Hepatocyte (in vitro differentiated cells): ENCODE measurements at regions not wholly inside any gene's neighbourhood (a gene's known extent, or its start where the extent isn't known, plus 50 kb on each side); places are given as distances from the start of the nearest gene placed in this dataset.

Experiments used
- DNase-seq: peaks from one replicate; pipeline ENCODE4 v3.0.0-alpha.2; 2016; ENCODE audit warnings: low spot score
- H2AFZ ChIP-seq: fragments of 200-600 bp; sonication (generic); 2 replicates; pipeline ENCODE4 v1.6.0; 2016; ENCODE audit warnings: antibody characterized with exemption, mild to moderate bottlenecking
- H3K27ac ChIP-seq: fragments of 200-600 bp; sonication (generic); 2 replicates; pipeline ENCODE4 v1.5.1; 2016; ENCODE audit warnings: mild to moderate bottlenecking
- H3K27me3 ChIP-seq: fragments of 200-600 bp; sonication (generic); 2 replicates; pipeline ENCODE4 v1.6.1; 2016
- H3K36me3 ChIP-seq: fragments of 200-600 bp; sonication (generic); replicated peaks from 2 replicates; pipeline ENCODE4 v1.5.1; 2016; ENCODE audit warnings: low read depth; ENCODE audit not compliant: insufficient read depth
- H3K4me1 ChIP-seq: fragments of 200-600 bp; sonication (generic); 2 replicates; pipeline ENCODE4 v1.5.1; 2016; ENCODE audit warnings: mild to moderate bottlenecking, moderate library complexity; ENCODE audit not compliant: insufficient read depth
- H3K4me2 ChIP-seq: fragments of 200-600 bp; sonication (generic); 2 replicates; pipeline ENCODE4 v1.6.0; 2016
- H3K4me3 ChIP-seq: fragments of 200-600 bp; sonication (generic); 2 replicates; pipeline ENCODE4 v1.5.1; 2016; ENCODE audit warnings: mild to moderate bottlenecking
- H3K79me2 ChIP-seq: fragments of 200-600 bp; sonication (generic); 2 replicates; pipeline ENCODE4 v1.6.0; 2017; ENCODE audit warnings: mild to moderate bottlenecking
- H3K9me2 ChIP-seq: fragments of 200-600 bp; sonication (generic); replicated peaks from 2 replicates; pipeline ENCODE4 v1.6.0; 2017; ENCODE audit warnings: mild to moderate bottlenecking; ENCODE audit not compliant: insufficient read depth
- H3K9me3 ChIP-seq: fragments of 200-600 bp; sonication (generic); 2 replicates; pipeline ENCODE4 v1.5.1; 2016; ENCODE audit warnings: low read depth, mild to moderate bottlenecking
- H4K20me1 ChIP-seq: fragments of 200-600 bp; sonication (generic); 2 replicates; pipeline ENCODE4 v1.6.0; 2016; ENCODE audit warnings: mild to moderate bottlenecking; ENCODE audit not compliant: insufficient read depth, poor library complexity, severe bottlenecking
- EZH2 ChIP-seq: fragments of 200-600 bp; sonication (generic); IDR thresholded peaks from 2 replicates; pipeline ENCODE4 v1.6.1; 2016; ENCODE audit warnings: antibody characterized with exemption, mild to moderate bottlenecking, borderline replicate concordance
- EZH2phosphoT487 ChIP-seq: fragments of 200-600 bp; sonication (generic); IDR thresholded peaks from one replicate; pipeline ENCODE4 v1.6.1; 2018; ENCODE audit warnings: antibody characterized with exemption, mild to moderate bottlenecking, low read depth, moderate library complexity; ENCODE audit not compliant: unreplicated experiment, severe bottlenecking
- WGBS: methylation state at CpG from one replicate; pipeline ENCODE4 v1.1.6; 2016; ENCODE audit warnings: low lambda C conversion rate; ENCODE audit errors: missing lambda C conversion rate; 5-methylcytosine and 5-hydroxymethylcytosine counted together
- TF ChIP-seq, protein P1 (sequence below): fragments of 200-600 bp; sonication (generic); IDR thresholded peaks from 2 replicates; pipeline ENCODE4 v1.5.1; 2016; ENCODE audit warnings: antibody characterized with exemption, mild to moderate bottlenecking; ENCODE audit not compliant: poor library complexity

DNA sequence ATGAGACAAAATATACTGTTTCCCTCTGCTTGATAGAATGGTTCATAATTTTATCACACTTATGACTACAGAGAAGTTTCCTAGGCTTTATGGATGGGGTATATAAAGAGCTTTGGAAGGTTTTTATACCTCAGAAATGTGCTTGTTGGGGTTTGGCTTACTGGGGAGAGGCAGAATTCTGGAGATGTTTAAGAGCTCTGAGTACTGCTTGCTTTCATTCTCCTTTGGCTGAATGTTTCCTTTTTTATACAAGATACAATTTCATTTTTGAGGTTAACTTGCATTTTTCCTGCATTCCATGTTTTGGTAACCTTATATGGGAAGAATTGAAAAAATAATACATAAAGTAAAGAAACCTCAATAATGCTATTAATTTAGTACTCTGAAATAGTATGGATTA is 157.7 kb upstream of the COL11A1 start:
- Histone ChIP-seq H3K27me3 (no peaks in the 10 kb centered on the region), H3K36me3 (no peaks in the 10 kb centered on the region), H3K9me3 (no peaks in the 10 kb centered on the region), H3K4me2 (no peak overlapping the region), H3K4me1 (no peaks in the 10 kb centered on the region), H3K4me3 (no peak overlapping the region), H3K27ac (peak overlapping the region; percentile 66), H3K79me2 (no peaks in the 10 kb centered on the region), H2AFZ (no peak overlapping the region), H4K20me1 (no peaks in the 10 kb centered on the region), H3K9me2 (no peaks in the 10 kb centered on the region)
- no peak for DNase-seq
- TF ChIP-seq EZH2phosphoT487, result no peak
- TF ChIP-seq, protein P1, sequence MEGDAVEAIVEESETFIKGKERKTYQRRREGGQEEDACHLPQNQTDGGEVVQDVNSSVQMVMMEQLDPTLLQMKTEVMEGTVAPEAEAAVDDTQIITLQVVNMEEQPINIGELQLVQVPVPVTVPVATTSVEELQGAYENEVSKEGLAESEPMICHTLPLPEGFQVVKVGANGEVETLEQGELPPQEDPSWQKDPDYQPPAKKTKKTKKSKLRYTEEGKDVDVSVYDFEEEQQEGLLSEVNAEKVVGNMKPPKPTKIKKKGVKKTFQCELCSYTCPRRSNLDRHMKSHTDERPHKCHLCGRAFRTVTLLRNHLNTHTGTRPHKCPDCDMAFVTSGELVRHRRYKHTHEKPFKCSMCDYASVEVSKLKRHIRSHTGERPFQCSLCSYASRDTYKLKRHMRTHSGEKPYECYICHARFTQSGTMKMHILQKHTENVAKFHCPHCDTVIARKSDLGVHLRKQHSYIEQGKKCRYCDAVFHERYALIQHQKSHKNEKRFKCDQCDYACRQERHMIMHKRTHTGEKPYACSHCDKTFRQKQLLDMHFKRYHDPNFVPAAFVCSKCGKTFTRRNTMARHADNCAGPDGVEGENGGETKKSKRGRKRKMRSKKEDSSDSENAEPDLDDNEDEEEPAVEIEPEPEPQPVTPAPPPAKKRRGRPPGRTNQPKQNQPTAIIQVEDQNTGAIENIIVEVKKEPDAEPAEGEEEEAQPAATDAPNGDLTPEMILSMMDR, result no peak
- TF ChIP-seq EZH2, result no peak

DNA sequence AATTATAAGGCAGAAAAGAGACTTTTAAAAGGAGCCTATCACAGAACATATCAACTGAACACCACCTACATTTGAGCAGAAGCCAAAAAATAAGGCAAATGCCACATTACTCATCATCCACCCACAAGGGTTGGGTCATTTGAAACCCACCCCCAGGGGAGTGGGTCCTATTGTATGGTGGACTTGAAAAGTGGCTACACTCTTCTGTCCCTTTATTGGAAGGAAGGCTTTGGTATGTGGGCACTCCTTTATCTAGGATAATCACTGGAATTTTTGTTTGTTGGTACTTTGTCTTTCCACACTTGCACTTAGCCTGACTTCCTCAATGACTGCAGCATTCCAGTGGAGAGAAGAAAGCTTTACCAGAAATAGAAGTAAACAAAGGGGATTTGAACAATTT is 157.2 kb upstream of the COL11A1 start:
- H3K9me2 ChIP-seq, result no peaks in the 10 kb centered on the region
- no peak for TF ChIP-seq EZH2
- TF ChIP-seq EZH2phosphoT487, result no peak
- TF ChIP-seq, protein P1, result no peak
- H2AFZ ChIP-seq, result no peak overlapping the region
- H3K4me1 ChIP-seq, result no peaks in the 10 kb centered on the region
- H3K9me3 ChIP-seq, result no peaks in the 10 kb centered on the region
- H3K27me3 ChIP-seq, result no peaks in the 10 kb centered on the region
- peak overlapping the region; percentile 66 for H3K27ac ChIP-seq
- no peak overlapping the region for H3K4me2 ChIP-seq
- H4K20me1 ChIP-seq, result no peaks in the 10 kb centered on the region
- no peak overlapping the region for H3K4me3 ChIP-seq
- no peaks in the 10 kb centered on the region for H3K36me3 ChIP-seq
- DNase-seq, result no peak
- H3K79me2 ChIP-seq, result no peaks in the 10 kb centered on the region

DNA sequence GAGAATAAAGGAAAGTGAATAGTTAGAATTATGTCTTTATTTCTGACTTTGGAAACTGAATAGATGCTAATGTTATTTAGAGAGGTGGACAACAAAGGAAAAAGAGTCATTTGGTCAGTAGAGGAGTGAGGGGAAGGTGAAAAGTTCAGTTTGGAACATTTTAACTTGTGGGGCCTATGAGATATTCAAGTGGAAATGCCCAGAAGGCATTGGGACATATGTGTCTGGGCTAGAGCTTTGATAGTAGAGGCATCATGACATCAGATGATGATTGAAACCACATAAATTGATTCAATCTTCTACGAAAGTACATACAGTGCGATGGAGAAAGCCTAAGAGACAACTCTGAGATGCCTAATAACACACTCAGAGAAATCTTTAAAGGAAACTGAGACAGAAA is 151.7 kb upstream of the COL11A1 start:
- Histone ChIP-seq H3K36me3 (no peaks in the 10 kb centered on the region), H2AFZ (no peak overlapping the region), H3K9me3 (no peaks in the 10 kb centered on the region), H3K79me2 (no peaks in the 10 kb centered on the region), H4K20me1 (no peaks in the 10 kb centered on the region), H3K4me3 (no peak overlapping the region), H3K27ac (no peak overlapping the region), H3K4me2 (no peak overlapping the region), H3K9me2 (no peaks in the 10 kb centered on the region), H3K4me1 (no peaks in the 10 kb centered on the region), H3K27me3 (no peaks in the 10 kb centered on the region)
- TF ChIP-seq EZH2 (no peak), EZH2phosphoT487 (no peak)
- TF ChIP-seq, protein P1, result no peak
- no peak for DNase-seq
- 93% methylated on average over 2 of the region's 2 CpGs for WGBS

DNA sequence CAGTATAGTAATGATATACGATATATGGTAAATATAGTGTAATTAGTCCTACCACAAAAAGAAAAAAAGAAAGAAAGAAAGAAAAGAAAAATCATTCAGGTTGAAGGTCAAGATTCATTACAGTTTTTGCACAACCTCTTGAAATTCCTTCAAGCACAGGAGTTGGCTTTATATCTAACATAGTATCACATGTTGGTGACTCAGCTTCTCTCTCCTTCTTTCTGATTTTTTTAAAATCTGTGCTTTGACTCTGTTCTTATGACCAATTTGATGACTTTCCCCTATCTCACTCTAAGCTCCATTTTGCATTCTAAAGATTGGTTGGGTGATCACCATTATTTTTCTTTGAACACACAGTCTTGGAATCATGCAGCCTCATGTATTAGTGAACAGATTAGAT is 148.2 kb upstream of the COL11A1 start:
- WGBS, result 96% methylated on average over 1 of the region's 1 CpG
- Histone ChIP-seq H3K4me1 (no peaks in the 10 kb centered on the region), H3K4me2 (no peak overlapping the region), H3K4me3 (no peak overlapping the region), H3K27me3 (no peaks in the 10 kb centered on the region), H3K9me2 (no peaks in the 10 kb centered on the region), H4K20me1 (no peaks in the 10 kb centered on the region), H2AFZ (no peak overlapping the region), H3K27ac (no peak overlapping the region), H3K36me3 (no peaks in the 10 kb centered on the region), H3K9me3 (no peaks in the 10 kb centered on the region), H3K79me2 (no peaks in the 10 kb centered on the region)
- DNase-seq, result no peak
- TF ChIP-seq EZH2phosphoT487, result no peak
- TF ChIP-seq EZH2, result no peak
- TF ChIP-seq, protein P1, result no peak
